GM20000 (cell line): ENCODE measurements at regions not wholly inside any gene's neighbourhood (a gene's known extent, or its start where the extent isn't known, plus 50 kb on each side); places are given as distances from the start of the nearest gene placed in this dataset.

Experiments
- DNase-seq: peaks from one replicate; pipeline ENCODE4 v3.0.0; 2012; ENCODE audit warnings: low spot score
- TF ChIP-seq, protein P1 (sequence below): IDR thresholded peaks from 2 replicates; pipeline ENCODE4 v1.5.1; 2012; ENCODE audit warnings: mild to moderate bottlenecking, control low read depth; ENCODE audit errors: extremely low read depth, missing control alignments

DNA sequence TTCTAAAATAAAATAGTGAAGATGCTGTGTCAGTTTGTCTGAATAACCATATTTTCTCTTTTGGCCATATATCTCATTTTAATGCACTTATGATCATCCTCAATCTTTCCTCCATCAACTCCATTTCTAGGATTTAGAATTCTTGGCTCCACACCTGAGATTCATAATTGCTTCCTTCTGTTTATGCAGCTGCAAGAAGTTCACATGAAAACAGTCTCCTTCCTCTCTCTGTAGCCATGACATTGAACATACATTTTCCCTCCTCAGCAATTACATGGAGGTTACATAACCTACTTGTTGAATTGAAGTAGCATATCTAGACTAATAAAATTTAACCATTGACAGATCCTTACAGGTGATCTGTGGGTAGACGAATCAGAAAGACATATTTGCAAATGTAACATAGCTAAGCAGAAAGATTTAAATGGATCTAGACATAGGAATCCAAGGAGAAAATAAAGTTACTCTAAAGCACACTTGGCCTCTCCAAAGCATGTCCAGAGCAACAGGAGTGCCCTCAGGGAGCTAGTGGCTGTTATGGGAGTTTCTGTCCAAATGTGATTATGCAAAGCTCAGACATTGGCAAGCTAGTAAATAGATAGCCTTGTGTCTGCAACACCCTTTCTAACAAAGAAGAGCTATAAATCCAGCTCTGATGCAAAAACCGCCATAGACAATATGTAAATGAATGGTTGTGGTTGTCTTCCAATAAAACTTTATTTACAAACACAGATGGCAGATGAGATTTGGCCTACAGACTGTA, 119.9 kb upstream of the MPPED2 start:
- TF ChIP-seq, protein P1, sequence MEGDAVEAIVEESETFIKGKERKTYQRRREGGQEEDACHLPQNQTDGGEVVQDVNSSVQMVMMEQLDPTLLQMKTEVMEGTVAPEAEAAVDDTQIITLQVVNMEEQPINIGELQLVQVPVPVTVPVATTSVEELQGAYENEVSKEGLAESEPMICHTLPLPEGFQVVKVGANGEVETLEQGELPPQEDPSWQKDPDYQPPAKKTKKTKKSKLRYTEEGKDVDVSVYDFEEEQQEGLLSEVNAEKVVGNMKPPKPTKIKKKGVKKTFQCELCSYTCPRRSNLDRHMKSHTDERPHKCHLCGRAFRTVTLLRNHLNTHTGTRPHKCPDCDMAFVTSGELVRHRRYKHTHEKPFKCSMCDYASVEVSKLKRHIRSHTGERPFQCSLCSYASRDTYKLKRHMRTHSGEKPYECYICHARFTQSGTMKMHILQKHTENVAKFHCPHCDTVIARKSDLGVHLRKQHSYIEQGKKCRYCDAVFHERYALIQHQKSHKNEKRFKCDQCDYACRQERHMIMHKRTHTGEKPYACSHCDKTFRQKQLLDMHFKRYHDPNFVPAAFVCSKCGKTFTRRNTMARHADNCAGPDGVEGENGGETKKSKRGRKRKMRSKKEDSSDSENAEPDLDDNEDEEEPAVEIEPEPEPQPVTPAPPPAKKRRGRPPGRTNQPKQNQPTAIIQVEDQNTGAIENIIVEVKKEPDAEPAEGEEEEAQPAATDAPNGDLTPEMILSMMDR, result no peak
- no peak for DNase-seq

DNA sequence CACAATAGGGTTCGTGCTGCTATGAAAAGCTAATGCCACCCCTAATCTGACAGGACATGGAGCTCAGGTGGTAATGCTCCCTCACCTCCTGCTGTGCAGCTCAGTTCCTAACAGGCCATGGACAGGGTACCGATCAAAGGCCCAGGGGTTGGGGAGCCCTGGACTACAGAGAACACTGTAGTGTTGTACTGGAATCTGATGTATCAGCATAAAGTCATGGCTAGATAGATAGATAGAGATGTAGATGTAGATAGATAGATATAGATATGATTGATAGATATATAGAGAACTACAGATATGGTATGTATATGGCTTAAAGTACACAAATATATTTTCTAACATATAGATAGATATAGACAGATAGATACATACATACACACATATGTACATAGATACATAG, 112.3 kb upstream of the MPPED2 start:
- TF ChIP-seq, protein P1, result no peak
- no peak for DNase-seq

DNA sequence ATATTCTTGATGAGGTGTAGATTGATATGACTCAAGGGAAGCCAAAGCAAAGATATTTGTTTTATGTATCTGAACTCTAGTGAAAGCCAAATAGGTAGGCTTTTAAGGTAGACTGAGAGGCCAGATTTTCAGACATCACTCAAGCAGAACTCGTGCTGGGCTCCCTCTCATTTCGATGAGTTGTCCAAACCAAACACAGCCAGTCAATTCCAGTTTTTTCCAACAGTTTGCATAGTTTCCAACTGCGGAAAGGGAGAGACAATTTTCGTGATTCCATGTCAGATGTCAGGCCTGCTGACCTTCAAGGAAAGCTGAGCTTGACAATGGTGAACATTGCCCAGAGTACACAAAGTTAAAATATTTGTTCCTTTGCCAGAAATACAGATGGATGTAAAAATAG, 110.9 kb upstream of the MPPED2 start:
- TF ChIP-seq, protein P1, result no peak
- no peak for DNase-seq

DNA sequence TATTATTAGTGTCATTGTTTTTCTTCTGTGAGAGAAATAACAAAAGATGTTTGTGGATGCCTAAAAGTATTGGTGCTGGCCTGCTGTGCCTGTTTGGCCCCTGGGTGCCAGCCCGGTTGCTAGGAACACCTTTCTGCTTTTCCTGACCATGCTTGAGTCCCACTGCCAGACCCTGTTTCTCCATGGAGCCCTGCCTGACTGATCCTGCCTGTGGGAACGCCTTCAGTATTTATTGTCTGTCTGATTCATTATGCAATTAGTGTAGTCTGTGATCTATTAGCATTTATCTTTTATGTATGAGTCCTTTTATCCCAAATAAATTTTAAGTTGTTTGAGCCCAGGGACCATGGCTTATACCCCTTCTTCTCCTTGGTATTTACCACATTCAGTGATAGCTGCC, 98.6 kb upstream of the MPPED2 start:
- TF ChIP-seq, protein P1, result no peak
- DNase-seq, result no peak

DNA sequence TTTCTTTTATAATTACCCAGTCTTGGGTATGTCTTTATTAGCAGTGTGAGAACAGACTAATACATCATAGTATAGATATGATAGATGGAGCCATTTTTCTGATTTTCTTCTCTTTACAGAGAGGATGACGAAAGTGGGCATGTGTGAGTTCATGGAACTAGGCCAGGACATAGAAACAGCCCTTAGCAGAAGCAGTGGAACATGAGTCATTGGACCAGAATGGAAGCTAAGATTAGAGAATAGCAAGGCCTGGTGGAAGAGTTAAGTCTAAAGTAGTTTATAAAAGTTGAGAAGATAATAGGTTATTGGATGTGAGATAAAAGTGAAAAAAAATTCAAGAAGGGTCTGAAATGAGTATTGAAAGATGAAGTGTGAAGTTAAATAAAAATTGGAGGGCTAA, 97.0 kb upstream of the MPPED2 start:
- TF ChIP-seq, protein P1, result no peak
- no peak for DNase-seq

DNA sequence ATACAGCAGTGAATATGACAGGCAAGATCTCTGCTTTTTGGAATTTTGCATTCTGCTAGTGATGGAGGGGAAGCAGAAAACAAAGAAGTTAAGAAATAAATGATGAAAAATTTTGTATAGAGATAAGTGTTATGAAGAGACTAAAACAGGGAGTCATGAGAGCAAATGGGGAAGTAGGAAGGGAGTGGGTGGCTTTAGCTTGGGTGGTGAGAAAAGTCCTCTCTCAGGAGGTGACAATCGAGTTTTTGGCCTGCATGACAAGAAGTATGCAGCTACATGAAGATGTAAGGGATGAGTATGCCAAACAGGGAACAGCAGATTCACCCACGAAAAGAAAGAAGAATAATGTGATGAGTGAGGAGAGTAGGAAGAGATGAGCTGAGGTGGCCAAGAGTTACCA, 80.7 kb upstream of the MPPED2 start:
- TF ChIP-seq, protein P1, result no peak
- DNase-seq, result peak; percentile 4

DNA sequence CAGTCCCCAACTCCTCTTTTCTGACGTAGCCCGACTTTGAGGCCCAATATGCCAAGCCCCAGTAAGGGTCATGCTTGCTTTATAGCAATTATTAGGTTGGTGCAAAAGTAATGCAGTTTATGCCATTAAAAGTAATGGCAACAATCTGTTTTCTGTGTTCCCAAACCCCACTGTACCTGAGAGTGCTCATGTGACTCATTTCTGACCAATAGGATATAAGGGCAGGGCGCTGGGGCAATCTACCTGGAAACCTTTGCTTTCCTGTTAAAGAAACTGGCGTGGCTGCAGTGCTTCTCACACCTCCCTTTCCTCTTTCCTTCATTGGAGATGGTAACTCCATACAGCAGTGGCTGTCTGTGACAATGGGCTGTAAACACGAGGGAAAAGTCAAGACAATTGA, 78.9 kb upstream of the MPPED2 start:
- TF ChIP-seq, protein P1, result no peak
- no peak for DNase-seq
